ENCODE measurements at regions not wholly inside any gene's neighbourhood (a gene's known extent, or its start where the extent isn't known, plus 50 kb on each side); places are given as distances from the start of the nearest gene placed in this dataset.
A peak's percentile ranks its signal among the peaks of the same experiment; 100 is the strongest.

GRCh38 chr10:78510566-78511323 lies 477.1 kb downstream of the RPS24 start:
- ATAC-seq (no peak), FAIRE-seq (no peak), DNase-seq (no peak)
- intact Hi-C loops (cut with DNase I): no loop called here
- WGBS, 2 donors: 83 to 90% methylated on average over 12 of the region's 12 CpGs
- Histone ChIP-seq H3K27me3 (no peaks in the 10 kb centered on the region), H3K4me3 (no peak overlapping the region), H3K9me3 (no peaks in the 10 kb centered on the region), H3K4me1 (no peaks in the 10 kb centered on the region), H3K36me3 (no peaks in the 10 kb centered on the region), H3K27ac (no peak overlapping the region)
- TF ChIP-seq, protein P1, sequence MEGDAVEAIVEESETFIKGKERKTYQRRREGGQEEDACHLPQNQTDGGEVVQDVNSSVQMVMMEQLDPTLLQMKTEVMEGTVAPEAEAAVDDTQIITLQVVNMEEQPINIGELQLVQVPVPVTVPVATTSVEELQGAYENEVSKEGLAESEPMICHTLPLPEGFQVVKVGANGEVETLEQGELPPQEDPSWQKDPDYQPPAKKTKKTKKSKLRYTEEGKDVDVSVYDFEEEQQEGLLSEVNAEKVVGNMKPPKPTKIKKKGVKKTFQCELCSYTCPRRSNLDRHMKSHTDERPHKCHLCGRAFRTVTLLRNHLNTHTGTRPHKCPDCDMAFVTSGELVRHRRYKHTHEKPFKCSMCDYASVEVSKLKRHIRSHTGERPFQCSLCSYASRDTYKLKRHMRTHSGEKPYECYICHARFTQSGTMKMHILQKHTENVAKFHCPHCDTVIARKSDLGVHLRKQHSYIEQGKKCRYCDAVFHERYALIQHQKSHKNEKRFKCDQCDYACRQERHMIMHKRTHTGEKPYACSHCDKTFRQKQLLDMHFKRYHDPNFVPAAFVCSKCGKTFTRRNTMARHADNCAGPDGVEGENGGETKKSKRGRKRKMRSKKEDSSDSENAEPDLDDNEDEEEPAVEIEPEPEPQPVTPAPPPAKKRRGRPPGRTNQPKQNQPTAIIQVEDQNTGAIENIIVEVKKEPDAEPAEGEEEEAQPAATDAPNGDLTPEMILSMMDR (IDR thresholded peaks at IDR 0.05): no peak

GRCh38 chr10:78511324-78512204 lies 477.9 kb downstream of the RPS24 start:
- intact Hi-C loops (cut with DNase I): no loop called here
- Histone ChIP-seq H3K27ac (no peak overlapping the region), H3K4me1 (no peaks in the 10 kb centered on the region), H3K9me3 (no peaks in the 10 kb centered on the region), H3K4me3 (no peak overlapping the region), H3K27me3 (no peaks in the 10 kb centered on the region), H3K36me3 (no peaks in the 10 kb centered on the region)
- ATAC-seq (peak in 1 of 4 donors; percentile 9), DNase-seq (no peak), FAIRE-seq (no peak)
- WGBS, 2 donors: 85 to 89% methylated on average over 6 of the region's 6 CpGs
- TF ChIP-seq, protein P1 (IDR thresholded peaks at IDR 0.05): no peak

DNA sequence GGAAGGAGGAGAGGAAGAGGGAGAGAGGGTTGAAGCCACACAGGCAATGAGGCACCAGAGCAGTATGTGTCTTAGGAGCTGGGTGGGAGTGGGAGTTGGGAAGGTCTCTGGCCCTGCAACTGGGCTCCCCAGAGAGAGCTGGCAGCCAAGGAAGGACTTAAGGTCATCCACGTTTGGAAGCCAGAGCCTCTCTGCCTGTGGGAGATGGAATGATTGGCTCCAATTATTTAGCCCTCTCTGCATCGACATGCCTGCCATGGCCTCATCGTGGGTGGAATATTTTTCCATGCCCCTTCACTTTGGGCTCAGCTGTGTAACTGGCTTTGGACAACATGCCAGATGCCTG lies 478.5 kb downstream of the RPS24 start:
- TF ChIP-seq, protein P1 (IDR thresholded peaks at IDR 0.05): no peak
- Histone ChIP-seq H3K9me3 (no peaks in the 10 kb centered on the region), H3K4me3 (no peak overlapping the region), H3K4me1 (no peaks in the 10 kb centered on the region), H3K27ac (no peak overlapping the region), H3K36me3 (no peaks in the 10 kb centered on the region), H3K27me3 (no peaks in the 10 kb centered on the region)
- intact Hi-C loops (cut with DNase I): no loop called here
- ATAC-seq (no peak), FAIRE-seq (no peak), DNase-seq (no peak)
- 83 to 84% methylated on average over 3 of the region's 3 CpGs for WGBS, 2 donors

- no peaks in the 10 kb centered on the region for H3K9me3 ChIP-seq
- intact Hi-C loops (cut with DNase I): no loop called here
- H3K27ac ChIP-seq: no peak overlapping the region
- no peak overlapping the region for H3K4me3 ChIP-seq
- FAIRE-seq (no peak), ATAC-seq (peak in 2 of 4 donors; percentile 59 to 62), DNase-seq (no peak)
- WGBS, 2 donors: 41 to 42% methylated on average over 2 of the region's 2 CpGs
- H3K36me3 ChIP-seq: no peaks in the 10 kb centered on the region
- H3K4me1 ChIP-seq: no peaks in the 10 kb centered on the region
- TF ChIP-seq, protein P1 (IDR thresholded peaks at IDR 0.05): no peak
- H3K27me3 ChIP-seq: no peaks in the 10 kb centered on the region
Observed at GRCh38 chr10:78513330-78513729, 479.7 kb downstream of the RPS24 start.

DNA sequence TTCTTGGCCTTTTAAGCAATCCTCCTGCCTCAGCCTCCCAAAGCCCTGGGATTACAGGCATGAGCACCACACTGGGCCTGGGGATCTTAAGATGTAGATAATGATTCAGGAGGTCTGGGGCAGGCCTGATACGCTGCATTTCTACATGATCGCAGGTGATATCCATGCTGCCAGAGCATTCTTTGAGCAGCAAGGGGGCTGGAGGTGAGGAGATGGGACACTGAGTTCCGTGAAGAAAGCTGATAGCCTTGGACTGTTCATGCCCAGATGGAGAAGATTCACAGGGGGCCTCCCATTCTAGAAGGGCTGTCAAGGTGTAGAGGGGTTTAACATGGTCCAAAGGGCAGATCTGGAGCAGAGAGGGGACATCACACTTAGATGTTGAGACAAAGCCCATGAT lies 480.3 kb downstream of the RPS24 start:
- Histone ChIP-seq H3K4me1 (no peaks in the 10 kb centered on the region), H3K9me3 (no peaks in the 10 kb centered on the region), H3K27me3 (no peaks in the 10 kb centered on the region), H3K4me3 (no peak overlapping the region), H3K36me3 (no peaks in the 10 kb centered on the region), H3K27ac (no peak overlapping the region)
- WGBS, 2 donors: 96 to 97% methylated on average over 3 of the region's 3 CpGs
- no peak for ATAC-seq
- TF ChIP-seq, protein P1 (IDR thresholded peaks at IDR 0.05): no peak
- no peak for DNase-seq
- intact Hi-C loops (cut with DNase I): no loop called here
- FAIRE-seq: no peak

All from pancreas (tissue), 10 donors.